Glutamatergic neuron (in vitro differentiated cells): ENCODE measurements at regions not wholly inside any gene's neighbourhood (a gene's known extent, or its start where the extent isn't known, plus 50 kb on each side); places are given as distances from the start of the nearest gene placed in this dataset.

Experiments
- DNase-seq: peaks from one replicate; pipeline ENCODE4 v3.0.0; 2022
- H3K27ac Mint-ChIP-seq: one replicate; pipeline ENCODE4 v1.8.0; 2020; ENCODE audit warnings: mild to moderate bottlenecking, mixed read lengths, inconsistent platforms; ENCODE audit not compliant: unreplicated experiment
- H3K27me3 Mint-ChIP-seq: one replicate; pipeline ENCODE4 v1.8.0; 2020; ENCODE audit warnings: mild to moderate bottlenecking, moderate library complexity, mixed read lengths, inconsistent platforms; ENCODE audit not compliant: unreplicated experiment
- H3K36me3 Mint-ChIP-seq: one replicate; pipeline ENCODE4 v1.8.0; 2020; ENCODE audit warnings: mild to moderate bottlenecking, mixed read lengths, inconsistent platforms; ENCODE audit not compliant: unreplicated experiment
- H3K4me1 Mint-ChIP-seq: one replicate; pipeline ENCODE4 v1.8.0; 2020; ENCODE audit warnings: mild to moderate bottlenecking, low read depth, mixed read lengths, inconsistent platforms; ENCODE audit not compliant: unreplicated experiment
- H3K4me3 Mint-ChIP-seq: one replicate; pipeline ENCODE4 v1.8.0; 2020; ENCODE audit warnings: mild to moderate bottlenecking, mixed read lengths, inconsistent platforms; ENCODE audit not compliant: unreplicated experiment
- H3K9me3 Mint-ChIP-seq: one replicate; pipeline ENCODE4 v1.8.0; 2020; ENCODE audit warnings: mild to moderate bottlenecking, moderate library complexity, mixed read lengths, inconsistent platforms; ENCODE audit not compliant: unreplicated experiment
- CTCF ChIP-seq: fragments of 200-600 bp; sonication (generic); IDR thresholded peaks from one replicate; pipeline ENCODE4 v1.5.0; 2021; ENCODE audit not compliant: partially characterized antibody, unreplicated experiment

GRCh38 chr5:117743337-117743736 lies 1168.7 kb upstream of the SEMA6A start:
- no peaks in the 10 kb centered on the region for H3K36me3 Mint-ChIP-seq
- no peak for TF ChIP-seq CTCF
- no peaks in the 10 kb centered on the region for H3K4me1 Mint-ChIP-seq
- DNase-seq: no peak
- no peak overlapping the region for H3K27ac Mint-ChIP-seq
- peaks cover 2% of the 10 kb centered on the region for H3K27me3 Mint-ChIP-seq
- H3K4me3 Mint-ChIP-seq: no peak overlapping the region
- H3K9me3 Mint-ChIP-seq: no peaks in the 10 kb centered on the region

DNA sequence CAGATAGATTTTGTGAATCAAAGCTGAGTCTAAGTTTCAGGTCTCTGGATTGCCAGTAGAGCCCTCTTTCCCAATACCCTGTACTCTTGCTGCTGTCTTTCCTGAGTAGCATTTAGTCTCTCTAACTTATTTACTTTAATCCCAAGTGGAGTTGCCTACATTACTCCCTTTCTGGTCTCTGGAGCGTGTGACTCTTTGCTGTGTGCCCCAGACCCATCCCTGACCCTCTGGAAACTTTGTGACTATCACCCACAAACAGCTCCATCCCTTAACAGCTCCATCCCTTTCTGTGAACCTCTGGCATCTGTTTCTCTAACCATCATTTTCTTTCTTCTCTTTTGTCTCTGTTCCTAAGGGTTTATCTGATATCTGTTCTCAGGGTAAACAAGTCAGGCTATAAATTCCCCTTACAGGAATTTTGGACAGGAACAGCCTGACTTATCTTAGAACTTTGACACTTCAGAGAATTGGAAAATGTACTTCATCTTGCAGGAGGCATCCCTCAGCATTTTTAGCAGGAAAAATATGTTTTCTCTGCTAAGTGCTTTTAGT lies 1167.1 kb upstream of the SEMA6A start:
- Mint-ChIP-seq H3K4me3 (no peak overlapping the region), H3K27ac (no peak overlapping the region), H3K4me1 (no peaks in the 10 kb centered on the region), H3K36me3 (no peaks in the 10 kb centered on the region), H3K27me3 (no peaks in the 10 kb centered on the region), H3K9me3 (no peaks in the 10 kb centered on the region)
- no peak for TF ChIP-seq CTCF
- DNase-seq: no peak

GRCh38 chr5:117740268-117740667 lies 1165.6 kb upstream of the SEMA6A start:
- H3K27ac Mint-ChIP-seq: no peak overlapping the region
- H3K27me3 Mint-ChIP-seq: no peaks in the 10 kb centered on the region
- H3K9me3 Mint-ChIP-seq: no peaks in the 10 kb centered on the region
- H3K4me1 Mint-ChIP-seq: no peaks in the 10 kb centered on the region
- no peak for DNase-seq
- H3K4me3 Mint-ChIP-seq: no peak overlapping the region
- H3K36me3 Mint-ChIP-seq: no peaks in the 10 kb centered on the region
- no peak for TF ChIP-seq CTCF

- TF ChIP-seq CTCF: no peak
- Mint-ChIP-seq H3K4me1 (no peaks in the 10 kb centered on the region), H3K9me3 (no peaks in the 10 kb centered on the region), H3K27ac (no peak overlapping the region), H3K36me3 (no peaks in the 10 kb centered on the region), H3K27me3 (no peaks in the 10 kb centered on the region), H3K4me3 (no peak overlapping the region)
- DNase-seq: no peak
These were observed 1163.9 kb upstream of the SEMA6A start for GRCh38 chr5:117738571-117738970.

GRCh38 chr5:117736698-117737097 lies 1162.1 kb upstream of the SEMA6A start:
- no peaks in the 10 kb centered on the region for H3K9me3 Mint-ChIP-seq
- TF ChIP-seq CTCF: no peak
- H3K27me3 Mint-ChIP-seq: no peaks in the 10 kb centered on the region
- no peak for DNase-seq
- H3K36me3 Mint-ChIP-seq: no peaks in the 10 kb centered on the region
- no peaks in the 10 kb centered on the region for H3K4me1 Mint-ChIP-seq
- H3K4me3 Mint-ChIP-seq: no peak overlapping the region
- H3K27ac Mint-ChIP-seq: no peak overlapping the region
